NCI-H82 treated with DMSO at 0.1 percent for 48 hours (cell line): ENCODE measurements at regions not wholly inside any gene's neighbourhood (a gene's known extent, or its start where the extent isn't known, plus 50 kb on each side); places are given as distances from the start of the nearest gene placed in this dataset.
"Not testable (repeated sequence)": the region's sequence is repeated elsewhere in the genome, so short reads cannot be mapped to it uniquely, and the experiment has no call there.

Experiments
- DNase-seq: peaks from one replicate; lab custom pipeline; 2025; ENCODE audit not compliant: unreplicated experiment; lab: John Stamatoyannopoulos, UW

DNA sequence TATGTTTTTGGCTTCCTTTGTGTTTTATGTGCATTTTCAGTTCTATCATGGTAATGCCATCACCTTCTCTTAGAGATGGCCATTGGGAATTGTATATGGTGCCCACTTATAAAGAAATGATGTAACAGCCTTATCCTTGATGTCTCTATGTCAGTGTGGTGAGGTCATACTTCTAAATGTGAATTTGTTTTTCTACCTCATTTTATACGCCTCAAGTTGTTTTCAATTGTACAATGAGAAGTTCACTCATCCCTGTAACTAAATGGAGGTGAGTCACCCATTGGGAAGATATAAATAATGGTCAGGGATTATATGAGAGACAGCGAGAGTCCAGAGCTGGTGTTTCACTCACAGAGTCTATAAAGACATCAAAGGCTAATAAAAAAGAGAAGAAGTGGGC, 402.4 kb downstream of the AGTPBP1 start:
- DNase-seq, result no peak

DNA sequence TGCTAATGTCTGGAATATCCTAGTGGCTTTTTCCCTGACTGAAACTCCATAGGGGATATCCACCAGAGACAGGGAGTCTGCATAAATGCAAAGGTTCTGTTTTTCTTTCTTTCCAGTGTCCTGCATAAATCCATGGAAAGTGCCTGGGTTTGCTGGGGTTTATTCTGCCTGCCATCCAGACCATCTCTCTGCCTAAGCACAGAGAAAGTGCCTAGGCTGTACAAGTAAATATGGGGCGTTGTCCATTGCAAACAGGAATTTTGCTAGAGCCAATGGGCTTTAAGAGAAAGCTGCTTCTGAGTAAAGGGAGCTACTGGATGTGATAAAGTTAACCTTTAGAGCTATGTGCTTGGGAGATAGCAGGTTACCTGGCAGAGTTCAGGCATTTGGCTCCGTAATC, 407.5 kb downstream of the AGTPBP1 start:
- DNase-seq, result no peak

DNA sequence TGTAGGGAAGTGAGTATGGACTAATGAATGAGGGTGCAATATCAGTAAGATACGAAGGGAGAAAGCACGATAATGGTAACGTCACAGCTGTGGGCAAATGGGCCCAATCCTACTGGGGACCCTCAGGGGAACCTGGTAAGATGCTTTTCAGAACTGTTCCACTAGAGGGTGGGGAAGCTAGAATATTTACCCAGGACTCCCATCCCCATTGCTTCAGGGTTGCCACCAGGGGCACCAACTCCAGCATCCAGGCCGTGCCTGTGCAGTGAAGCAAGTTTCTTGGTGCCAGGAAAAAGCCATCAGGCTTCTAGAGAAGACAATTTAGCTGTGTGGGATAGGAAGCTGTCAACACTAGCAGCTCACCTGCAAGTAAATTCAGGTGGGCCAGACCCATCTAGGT, 409.3 kb downstream of the AGTPBP1 start:
- no peak for DNase-seq

DNA sequence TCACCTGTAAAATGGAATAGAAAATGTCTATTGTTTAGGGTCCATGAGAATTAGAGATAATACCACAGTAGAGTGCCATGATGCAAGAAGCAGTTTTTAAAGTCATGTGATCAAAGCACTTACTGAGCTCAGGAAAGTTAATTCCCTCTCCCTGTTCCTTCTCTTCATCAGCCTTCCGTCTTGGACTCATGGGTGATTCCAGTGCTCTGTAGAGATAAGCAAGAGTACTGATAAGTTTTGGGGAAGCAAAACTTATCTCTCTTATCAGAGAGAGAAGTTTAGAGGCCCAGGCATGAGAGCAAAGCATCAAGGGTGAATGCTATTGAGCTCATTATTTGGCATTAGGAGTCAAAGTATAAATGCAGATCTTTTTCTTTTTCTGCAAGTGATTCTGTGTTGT, 410.1 kb downstream of the AGTPBP1 start:
- no peak for DNase-seq

DNA sequence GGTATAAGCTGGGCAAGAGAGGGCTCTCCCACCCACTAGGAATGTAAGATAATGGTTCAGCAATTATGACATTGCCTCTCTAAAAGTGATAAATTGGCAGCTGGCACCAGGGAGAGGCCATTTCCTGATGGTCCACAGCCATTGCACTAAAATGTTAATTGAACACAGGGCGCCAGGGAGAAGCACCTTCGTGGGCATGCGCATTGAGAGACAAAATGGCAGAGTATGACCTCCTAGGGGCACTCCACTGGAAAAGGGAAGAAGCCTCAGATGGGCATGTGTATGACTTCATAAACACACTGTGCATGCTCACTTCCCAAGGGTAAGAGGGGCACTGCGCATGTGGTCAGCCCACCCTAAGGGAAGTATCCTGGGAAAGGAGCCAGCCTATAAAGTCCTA, 419.2 kb downstream of the AGTPBP1 start:
- no peak for DNase-seq

DNA sequence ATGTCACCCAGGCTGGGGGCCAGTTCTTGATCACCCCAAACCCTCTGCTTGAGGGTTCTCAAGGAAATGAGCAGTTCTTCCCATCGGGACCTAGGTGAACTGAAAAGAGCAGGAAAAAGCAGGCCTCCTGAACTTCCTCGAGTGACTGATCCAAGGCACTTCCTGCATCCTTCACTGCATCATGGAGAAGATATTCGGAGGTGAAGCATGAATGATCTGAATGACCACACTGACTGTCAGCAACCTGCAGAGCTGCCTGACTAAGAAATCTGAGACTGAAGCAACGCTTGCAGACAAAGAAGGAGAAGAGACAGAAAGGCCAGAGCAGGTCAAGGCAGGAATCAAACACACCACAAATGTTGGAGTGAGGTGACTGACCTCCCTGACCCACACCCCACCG, 420.2 kb downstream of the AGTPBP1 start:
- DNase-seq, result no peak

DNA sequence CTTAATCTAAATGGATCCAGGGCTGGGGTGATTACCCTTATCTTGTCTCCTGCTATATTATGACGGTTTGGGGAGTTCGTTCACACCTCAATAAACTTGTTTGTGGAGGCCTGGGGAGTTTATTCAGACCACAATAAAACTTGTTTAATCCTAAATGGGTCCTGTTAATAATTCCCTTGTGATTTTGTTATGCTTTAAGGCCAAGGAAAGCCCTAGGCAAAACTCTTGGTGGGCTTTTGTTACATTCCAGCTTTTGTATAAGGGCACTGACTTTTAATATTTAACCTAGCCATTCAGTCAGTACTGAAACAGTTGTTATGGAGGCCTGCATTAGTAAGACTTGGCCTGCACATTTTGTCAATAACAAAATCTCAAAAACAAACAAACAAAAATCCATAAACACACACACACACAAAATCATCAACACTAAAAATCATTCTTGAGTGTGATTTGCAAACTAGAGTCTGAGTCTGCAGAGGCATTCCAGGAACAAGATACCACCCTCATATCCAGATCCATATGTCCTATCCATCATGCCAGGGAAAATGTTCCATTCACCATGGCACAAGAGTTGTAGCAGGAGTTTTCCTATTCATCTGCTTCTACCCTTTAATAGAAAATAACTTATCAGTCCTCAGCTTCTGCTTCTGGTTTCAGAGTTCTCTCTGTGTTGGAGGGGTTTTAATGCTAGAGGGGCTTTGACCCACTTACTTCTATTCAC, 421.7 kb downstream of the AGTPBP1 start:
- no peak for DNase-seq

DNA sequence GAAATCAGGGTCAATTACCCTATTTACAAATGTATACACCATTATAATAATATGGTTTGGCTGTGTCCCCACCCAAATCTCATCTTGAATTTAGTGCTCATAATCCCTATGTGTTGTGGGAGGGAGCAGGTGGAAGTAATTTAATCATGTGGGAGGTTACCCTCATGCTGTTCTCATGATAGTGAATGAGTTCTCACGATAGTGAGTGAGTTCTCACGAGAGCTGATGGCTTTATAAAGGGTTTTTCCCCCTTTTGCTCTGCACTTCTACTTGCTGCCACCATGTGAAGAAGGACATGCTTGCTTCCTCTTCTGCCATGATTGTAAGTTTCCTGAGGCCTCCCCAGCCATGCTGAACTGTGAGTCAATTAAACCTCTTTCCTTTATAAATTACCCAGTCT, 426.2 kb downstream of the AGTPBP1 start:
- not testable (repeated sequence) for DNase-seq

DNA sequence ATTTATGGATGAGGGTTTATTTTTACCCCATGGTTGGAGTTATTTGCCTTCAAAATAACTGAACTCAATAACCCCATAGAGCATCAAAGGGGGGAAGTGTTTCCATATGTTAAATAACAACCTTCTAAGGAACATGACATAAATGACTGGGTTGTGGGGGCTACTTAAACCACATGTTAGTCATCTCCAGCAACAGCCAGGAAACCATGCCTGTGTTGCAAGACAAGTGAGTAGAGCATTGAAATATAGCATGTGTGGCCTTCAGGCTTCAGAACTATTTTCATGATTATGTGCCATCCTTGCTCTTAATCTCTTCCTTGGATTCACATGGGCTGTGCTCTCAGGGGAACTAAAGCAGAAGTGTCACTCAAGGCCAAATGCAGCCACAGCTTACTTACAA, 431.2 kb downstream of the AGTPBP1 start:
- DNase-seq, result no peak

DNA sequence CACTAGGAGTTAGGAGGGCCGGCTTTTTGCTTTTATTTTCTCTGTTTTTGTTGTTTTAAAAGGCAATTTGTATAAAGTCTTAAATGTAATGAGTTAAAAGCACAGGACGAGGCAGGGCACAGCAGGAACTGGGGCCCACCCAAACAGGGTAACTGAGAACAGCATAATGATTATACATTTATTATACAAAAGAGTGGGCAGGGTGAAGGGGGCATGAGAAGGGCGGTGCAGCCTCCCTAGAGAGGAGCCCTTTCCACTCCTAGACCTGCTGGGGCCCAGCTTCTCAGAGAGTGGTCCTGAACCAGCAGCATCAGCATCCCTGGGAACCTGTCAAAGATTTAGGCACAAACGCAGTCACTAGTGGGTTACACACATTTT, 438.0 kb downstream of the AGTPBP1 start:
- DNase-seq, result no peak

DNA sequence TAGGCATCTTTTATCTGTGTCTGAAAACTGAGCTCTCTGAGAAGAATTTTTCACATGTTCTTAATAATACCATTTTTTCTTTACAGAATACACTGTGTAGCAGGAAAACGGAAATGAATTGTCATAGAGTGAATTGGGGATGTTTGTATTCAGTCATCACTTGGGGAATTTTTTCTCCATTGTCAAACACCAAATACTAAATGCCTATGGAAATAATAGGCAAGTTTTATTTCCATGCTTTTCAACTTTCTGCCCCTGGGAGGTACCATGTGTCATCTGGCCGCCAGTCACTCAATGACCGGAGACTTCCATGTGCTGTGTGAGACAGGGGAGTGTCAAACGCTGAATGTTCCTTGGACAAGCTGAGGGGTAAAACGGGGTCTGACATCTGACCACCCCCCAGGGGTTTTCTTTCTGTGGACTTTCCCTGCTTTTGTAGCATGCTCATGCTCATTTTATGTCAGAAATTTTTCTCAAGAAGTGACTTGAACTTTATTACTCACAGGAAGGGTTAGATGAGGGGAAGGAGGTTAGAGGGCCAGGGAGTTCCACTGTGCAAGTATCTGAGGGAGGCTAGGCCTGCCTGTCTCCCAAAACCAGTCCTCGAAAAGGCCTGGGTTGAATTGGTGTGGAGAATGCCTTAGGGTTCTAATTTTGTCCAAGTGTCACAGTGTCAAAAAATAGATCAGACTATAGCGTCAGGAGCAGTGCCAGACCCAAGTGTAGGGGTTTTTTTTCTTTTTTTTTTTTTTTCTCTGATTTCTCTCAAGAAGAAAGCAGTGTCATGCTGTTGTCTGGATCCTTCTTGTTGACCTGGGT, 438.6 kb downstream of the AGTPBP1 start:
- DNase-seq, result no peak

DNA sequence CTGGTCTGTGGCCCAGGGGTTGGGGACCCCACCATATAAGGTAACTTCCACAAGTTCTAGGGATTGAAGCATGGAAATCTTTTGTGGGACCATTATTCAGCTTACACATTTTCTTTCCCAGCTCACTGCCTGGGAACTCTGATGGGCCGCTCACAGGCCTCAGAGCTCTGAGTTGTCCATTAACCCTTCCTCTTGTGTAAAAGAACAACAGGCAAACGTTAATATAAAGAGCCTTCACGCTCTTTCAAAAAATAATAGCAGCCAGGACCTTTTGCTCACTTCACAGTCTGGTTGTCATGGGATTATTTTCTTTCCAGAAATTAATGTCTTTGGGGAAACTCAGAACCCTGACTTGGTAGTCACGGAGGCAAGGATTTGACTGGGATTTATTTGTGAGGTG, 443.3 kb downstream of the AGTPBP1 start:
- DNase-seq, result no peak

DNA sequence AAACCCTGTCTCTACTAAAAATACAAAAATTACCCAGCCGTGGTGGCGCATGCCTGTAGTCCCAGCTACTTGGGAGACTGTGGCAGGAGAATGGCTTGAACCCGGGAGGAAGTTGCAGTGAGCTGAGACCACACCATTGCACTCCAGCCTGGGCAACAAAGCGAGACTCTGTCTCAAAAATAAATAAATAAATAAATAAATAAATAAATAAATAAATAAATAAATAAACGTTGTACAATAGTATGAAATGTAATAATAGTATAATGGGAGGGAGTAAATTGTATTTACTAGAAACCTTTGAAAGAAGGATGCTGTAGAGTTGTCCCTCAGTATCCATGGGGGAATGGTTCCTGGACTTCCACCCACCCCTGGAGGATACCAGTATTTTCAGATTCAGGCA, 446.5 kb downstream of the AGTPBP1 start:
- DNase-seq, result not testable (repeated sequence)

DNA sequence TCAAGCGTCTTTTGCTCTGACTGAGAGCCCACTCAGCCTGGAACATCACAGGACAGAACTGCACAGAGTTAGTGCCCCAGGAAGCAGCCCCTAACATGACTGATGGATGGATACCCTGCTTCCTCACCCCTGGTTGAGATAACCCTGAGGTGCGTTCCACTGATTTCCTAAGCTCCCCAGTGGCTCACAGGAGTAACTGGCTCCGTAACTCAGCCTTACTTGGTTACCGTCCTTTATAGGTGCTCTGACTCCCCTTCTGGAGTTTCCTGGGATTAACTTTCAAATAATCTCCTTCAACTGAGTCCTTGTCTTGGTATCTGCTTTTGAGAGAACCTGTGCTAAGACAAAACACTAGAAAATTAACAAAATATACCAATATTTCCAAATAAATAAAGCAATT, 449.5 kb downstream of the AGTPBP1 start:
- no peak for DNase-seq

DNA sequence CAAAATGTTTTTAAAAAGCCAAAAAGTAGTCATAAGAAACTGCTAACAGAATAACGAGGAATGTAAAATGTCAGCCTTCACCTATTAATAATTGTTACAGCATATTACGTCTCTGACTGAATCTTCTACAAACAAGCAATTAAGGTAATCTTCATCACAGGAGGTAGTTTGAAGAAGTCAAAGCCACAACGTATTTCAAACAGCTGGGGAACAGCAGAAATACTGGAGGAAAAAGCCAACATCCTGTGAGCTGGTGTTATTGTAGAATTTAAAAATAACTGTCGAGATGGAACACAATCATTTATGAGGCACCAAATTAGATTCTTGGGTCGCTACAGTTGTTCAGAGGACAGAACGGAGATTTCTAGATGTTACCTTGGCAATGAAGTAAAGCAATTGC, 450.5 kb downstream of the AGTPBP1 start:
- DNase-seq, result no peak

DNA sequence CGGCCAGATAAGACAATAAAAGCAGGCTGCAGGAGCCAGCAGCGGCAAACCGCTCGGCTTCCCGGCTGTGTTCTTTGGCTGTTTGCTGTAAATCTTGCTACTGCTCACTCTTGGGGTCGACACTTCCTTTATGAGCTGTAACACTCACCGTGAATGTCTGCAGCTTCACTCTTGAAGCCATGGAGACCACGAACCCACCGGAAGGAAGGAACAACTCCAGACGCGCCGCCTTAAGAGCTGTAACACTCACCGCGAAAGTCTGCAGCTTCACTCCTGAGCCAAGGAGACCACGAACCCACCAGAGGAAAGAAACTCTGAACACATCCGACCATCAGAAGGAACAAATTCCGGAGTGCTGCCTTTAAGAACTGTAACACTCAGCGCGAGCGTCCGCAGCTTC, 451.7 kb downstream of the AGTPBP1 start:
- DNase-seq, result no peak

DNA sequence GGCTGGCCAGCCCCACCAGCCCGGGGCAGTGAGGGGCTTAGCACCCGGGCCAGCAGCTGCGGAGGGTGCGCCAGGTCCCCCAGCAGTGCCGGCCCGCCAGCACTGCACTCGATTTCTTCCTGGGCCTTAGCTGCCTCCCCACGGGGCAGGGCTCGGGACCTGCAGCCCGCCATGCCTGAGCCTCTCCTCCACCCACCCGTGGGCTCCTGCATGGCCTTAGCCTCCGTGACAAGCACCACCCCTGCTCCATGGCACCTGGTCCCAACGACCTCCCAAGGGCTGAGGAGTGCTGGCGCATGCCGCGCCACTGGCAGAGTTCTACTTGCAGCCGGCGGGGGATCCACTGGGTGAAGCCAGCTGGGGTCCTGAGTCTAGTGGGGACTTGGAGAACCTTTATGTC, 452.6 kb downstream of the AGTPBP1 start:
- DNase-seq, result no peak

DNA sequence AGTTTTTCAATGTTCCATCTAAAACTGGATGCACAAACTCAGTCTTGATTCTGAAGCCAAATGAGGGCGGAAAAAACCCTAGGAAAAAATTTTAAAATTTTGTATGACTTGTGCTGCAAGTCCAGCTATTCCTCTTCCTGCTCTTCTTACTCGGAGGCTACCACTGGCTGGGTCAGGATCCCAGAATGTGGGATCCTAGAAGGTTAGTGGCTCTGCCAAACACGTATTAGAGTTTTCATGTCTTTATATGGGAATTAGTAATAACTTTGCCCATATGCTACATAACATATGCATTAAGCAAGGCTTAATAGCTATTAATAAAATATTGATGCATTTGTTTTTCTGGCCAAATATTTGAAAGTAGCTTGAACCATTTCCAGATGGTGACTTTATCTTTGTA, 458.3 kb downstream of the AGTPBP1 start:
- no peak for DNase-seq

DNA sequence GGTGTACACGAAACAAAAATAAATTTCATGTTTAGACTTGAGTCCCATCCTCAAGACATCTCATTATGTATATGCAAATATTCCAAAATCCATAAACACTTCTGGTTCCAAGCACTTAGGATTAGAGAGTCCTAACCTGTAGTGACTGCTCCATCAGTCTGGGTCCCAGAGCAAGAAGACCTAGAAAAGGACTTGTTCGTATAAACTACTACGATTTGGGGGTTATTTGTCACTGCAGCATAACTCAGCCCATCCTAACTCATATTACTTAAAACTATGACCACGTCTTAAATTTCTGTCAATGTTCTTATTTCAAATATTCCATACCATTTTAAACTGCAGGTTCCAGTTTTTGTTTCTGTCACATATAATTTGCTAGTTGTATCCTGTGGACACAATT, 463.0 kb downstream of the AGTPBP1 start:
- no peak for DNase-seq

DNA sequence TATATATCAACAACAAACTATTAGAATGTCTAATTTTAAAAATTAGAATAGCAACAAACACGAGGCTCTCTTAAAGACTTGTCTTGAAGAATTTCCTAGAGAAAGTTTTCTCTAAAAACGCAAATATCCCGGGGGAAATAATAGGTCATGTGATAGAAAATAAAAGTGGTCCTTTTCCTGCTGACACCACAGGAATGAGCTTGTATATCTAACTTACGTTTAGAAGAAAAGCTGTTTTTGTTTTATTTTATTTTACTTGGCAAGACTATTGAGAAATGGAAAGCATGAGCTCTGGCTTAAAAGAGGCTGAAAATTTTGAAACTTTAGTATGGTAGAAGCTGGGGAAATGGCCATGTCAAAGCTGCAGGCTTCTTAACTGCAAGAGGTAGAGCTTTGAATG, 465.0 kb downstream of the AGTPBP1 start:
- no peak for DNase-seq

DNA sequence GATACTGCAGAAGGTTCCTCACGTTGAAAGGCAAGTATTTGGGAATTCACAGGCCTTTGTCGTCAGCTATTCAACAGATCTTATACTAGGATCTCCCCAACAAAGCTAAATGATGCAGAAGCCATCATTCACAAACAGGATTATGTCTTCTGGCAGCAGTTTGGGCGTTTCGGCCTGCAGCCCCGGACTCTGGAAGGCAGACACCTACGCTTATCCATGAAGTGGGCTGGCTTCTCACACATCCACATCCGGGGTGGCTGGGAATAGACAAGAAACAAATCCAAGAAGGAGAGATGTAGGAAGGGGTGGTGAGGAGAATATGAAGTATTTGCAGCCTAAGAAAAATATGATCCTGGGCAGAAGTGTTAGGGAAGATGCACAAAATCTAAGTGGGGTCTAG, 471.9 kb downstream of the AGTPBP1 start:
- DNase-seq, result no peak

DNA sequence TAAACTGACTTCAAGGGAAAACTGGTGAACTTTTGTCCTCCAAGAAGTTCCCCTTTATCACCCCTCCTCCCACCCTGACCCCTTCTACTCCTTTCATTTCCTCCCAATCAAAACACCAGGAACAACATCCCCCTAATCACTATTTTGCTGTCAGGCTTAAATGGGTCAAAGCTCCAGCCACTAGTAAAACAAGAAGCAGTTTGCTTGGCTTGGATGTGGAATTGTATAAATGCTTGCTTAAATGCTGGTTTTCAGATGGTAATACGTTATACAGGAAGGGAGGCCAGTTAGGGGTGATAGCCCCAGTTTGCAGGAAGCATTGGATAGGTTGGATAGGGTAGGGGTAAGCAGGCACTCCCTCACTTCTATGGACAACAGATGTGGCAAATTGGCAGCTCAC, 473.6 kb downstream of the AGTPBP1 start:
- no peak for DNase-seq

DNA sequence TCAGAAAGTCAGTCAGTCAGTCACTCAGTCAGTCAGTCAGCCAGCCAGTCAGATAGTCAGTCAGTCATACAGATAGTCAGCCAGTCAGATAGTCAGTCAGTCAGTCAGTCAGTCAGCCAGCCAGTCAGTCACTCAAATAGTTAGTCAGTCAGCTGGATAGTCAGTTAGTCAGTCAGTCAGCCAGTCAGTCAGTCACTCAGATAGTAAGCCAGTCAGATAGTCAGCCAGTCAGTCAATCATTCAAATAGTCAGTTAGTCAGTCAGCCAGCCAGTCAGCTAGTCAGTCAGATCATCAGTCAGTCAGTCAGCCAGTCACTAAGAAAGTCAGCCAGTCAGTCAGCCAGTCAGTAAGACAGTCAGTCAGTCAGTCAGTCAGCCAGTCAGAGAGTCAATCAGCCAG, 477.1 kb downstream of the AGTPBP1 start:
- DNase-seq, result no peak
